ENCODE measurements at regions not wholly inside any gene's neighbourhood (a gene's known extent, or its start where the extent isn't known, plus 50 kb on each side); places are given as distances from the start of the nearest gene placed in this dataset.

DNA sequence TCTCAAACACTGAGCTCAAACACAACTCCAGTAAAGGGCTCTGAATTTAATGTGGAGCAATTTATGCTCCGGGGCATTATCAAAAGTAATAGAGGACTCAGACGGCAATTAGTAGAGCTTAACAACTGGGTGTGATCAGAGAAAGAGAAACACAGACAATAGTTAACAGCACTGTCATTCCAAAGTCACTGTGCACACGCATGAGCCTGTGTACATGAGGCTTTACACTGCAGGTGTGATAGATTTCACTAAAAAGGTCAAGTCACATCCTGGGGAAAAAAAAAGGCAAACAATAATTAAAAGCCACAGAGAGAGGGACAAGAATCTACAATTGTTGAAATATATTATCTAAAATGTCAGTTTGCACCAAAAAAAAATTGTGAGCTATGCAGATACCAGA, 956.5 kb downstream of the CDH18 start:
- Histone ChIP-seq H2AFZ (ENCODE audit: low read length) (no peak overlapping the region), H3K9ac (ENCODE audit: insufficient read depth, low read length) (no peak overlapping the region), H3K79me2 (ENCODE audit: control insufficient read depth, insufficient read depth, low read length) (no peaks in the 10 kb centered on the region), H4K20me1 (ENCODE audit: control insufficient read depth, extremely low read depth, insufficient read depth, low read length) (no peaks in the 10 kb centered on the region), H3K4me1 (ENCODE audit: control insufficient read depth, extremely low read depth, insufficient read depth, low read length) (no peaks in the 10 kb centered on the region), H3K4me3 (replicated peaks in 1 of 4; ENCODE audit: control extremely low read depth in 1 of 4, insufficient read depth in 1 of 4, low read depth in 3 of 4, low read length in 4 of 4) (no peak overlapping the region), H3K9me3 (ENCODE audit: control insufficient read depth, insufficient read depth, low read depth, low read length) (no peaks in the 10 kb centered on the region), H3K36me3 (ENCODE audit: control insufficient read depth, insufficient read depth, low read length) (no peaks in the 10 kb centered on the region), H3K4me2 (ENCODE audit: extremely low read depth, insufficient read depth, low read length) (no peak overlapping the region), H3K27me3 (ENCODE audit: control insufficient read depth, insufficient read depth, low read length) (no peaks in the 10 kb centered on the region), H3K27ac (ENCODE audit: insufficient read depth, low read length) (no peak overlapping the region)
- no peak for TF ChIP-seq EZH2 (IDR thresholded peaks at IDR 0.05; ENCODE audit: low read length, missing control alignments)
- TF ChIP-seq, protein P1, sequence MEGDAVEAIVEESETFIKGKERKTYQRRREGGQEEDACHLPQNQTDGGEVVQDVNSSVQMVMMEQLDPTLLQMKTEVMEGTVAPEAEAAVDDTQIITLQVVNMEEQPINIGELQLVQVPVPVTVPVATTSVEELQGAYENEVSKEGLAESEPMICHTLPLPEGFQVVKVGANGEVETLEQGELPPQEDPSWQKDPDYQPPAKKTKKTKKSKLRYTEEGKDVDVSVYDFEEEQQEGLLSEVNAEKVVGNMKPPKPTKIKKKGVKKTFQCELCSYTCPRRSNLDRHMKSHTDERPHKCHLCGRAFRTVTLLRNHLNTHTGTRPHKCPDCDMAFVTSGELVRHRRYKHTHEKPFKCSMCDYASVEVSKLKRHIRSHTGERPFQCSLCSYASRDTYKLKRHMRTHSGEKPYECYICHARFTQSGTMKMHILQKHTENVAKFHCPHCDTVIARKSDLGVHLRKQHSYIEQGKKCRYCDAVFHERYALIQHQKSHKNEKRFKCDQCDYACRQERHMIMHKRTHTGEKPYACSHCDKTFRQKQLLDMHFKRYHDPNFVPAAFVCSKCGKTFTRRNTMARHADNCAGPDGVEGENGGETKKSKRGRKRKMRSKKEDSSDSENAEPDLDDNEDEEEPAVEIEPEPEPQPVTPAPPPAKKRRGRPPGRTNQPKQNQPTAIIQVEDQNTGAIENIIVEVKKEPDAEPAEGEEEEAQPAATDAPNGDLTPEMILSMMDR (conservative IDR thresholded peaks at IDR 0.05 in 1 of 2, IDR thresholded peaks at IDR 0.05 in 1 of 2; ENCODE audit: low read depth in 1 of 2, low read length in 2 of 2), result no peak
- no peak for DNase-seq (ENCODE audit: low read depth in 2 of 2)

DNA sequence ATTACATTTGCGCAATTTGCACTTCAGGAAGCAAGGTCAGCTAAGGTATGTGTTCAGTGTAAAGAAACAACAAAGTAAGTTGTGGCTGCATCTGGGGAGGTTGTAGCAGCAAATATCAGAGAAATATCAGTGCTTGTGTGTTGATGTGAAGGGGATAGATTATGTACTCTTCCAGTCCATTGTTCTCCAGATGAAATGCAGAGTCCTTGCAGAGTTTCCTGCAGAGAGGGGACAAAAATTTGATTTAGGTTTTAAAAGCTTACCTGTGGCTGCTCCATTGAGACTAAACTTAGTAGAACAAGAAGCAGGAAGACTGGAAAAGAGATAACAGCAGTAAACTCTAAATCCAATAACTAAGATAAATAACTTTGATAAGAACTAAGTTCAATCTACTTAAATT, 952.2 kb downstream of the CDH18 start:
- H3K36me3 ChIP-seq (ENCODE audit: control insufficient read depth, insufficient read depth, low read length), result no peaks in the 10 kb centered on the region
- no peak overlapping the region for H3K9ac ChIP-seq (ENCODE audit: insufficient read depth, low read length)
- no peaks in the 10 kb centered on the region for H3K4me1 ChIP-seq (ENCODE audit: control insufficient read depth, extremely low read depth, insufficient read depth, low read length)
- no peaks in the 10 kb centered on the region for H3K79me2 ChIP-seq (ENCODE audit: control insufficient read depth, insufficient read depth, low read length)
- no peaks in the 10 kb centered on the region for H4K20me1 ChIP-seq (ENCODE audit: control insufficient read depth, extremely low read depth, insufficient read depth, low read length)
- H3K4me2 ChIP-seq (ENCODE audit: extremely low read depth, insufficient read depth, low read length), result no peak overlapping the region
- no peak for DNase-seq (ENCODE audit: low read depth in 2 of 2)
- no peaks in the 10 kb centered on the region for H3K27me3 ChIP-seq (ENCODE audit: control insufficient read depth, insufficient read depth, low read length)
- no peak for TF ChIP-seq EZH2 (IDR thresholded peaks at IDR 0.05; ENCODE audit: low read length, missing control alignments)
- TF ChIP-seq, protein P1 (conservative IDR thresholded peaks at IDR 0.05 in 1 of 2, IDR thresholded peaks at IDR 0.05 in 1 of 2; ENCODE audit: low read depth in 1 of 2, low read length in 2 of 2), result no peak
- no peak overlapping the region for H3K27ac ChIP-seq (ENCODE audit: insufficient read depth, low read length)
- H3K4me3 ChIP-seq (replicated peaks in 1 of 4; ENCODE audit: control extremely low read depth in 1 of 4, insufficient read depth in 1 of 4, low read depth in 3 of 4, low read length in 4 of 4), result no peak overlapping the region
- H3K9me3 ChIP-seq (ENCODE audit: control insufficient read depth, insufficient read depth, low read depth, low read length), result no peaks in the 10 kb centered on the region
- H2AFZ ChIP-seq (ENCODE audit: low read length), result no peak overlapping the region

DNA sequence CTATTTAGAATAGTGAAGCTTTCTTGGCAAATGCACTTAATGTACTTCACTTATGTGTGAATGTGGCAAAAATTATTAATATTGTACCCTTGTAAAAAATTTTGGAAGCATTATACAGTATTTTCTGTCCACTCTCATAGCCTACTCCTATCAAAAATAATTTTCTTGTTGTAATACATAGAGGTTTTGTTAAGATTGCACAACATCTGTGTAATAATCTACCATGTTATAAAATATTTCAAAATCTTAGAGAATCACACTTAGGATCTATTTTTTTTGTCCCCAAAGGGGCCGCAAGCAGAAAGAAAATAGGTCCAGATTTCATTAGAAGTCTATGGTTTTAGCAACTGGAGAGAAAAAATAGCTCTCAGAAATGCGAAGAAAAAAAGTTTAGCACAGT, 945.9 kb downstream of the CDH18 start:
- TF ChIP-seq, protein P1 (conservative IDR thresholded peaks at IDR 0.05 in 1 of 2, IDR thresholded peaks at IDR 0.05 in 1 of 2; ENCODE audit: low read depth in 1 of 2, low read length in 2 of 2), result no peak
- TF ChIP-seq EZH2 (IDR thresholded peaks at IDR 0.05; ENCODE audit: low read length, missing control alignments), result no peak
- Histone ChIP-seq H3K27me3 (ENCODE audit: control insufficient read depth, insufficient read depth, low read length) (no peaks in the 10 kb centered on the region), H2AFZ (ENCODE audit: low read length) (no peak overlapping the region), H3K4me2 (ENCODE audit: extremely low read depth, insufficient read depth, low read length) (no peak overlapping the region), H4K20me1 (ENCODE audit: control insufficient read depth, extremely low read depth, insufficient read depth, low read length) (no peaks in the 10 kb centered on the region), H3K36me3 (ENCODE audit: control insufficient read depth, insufficient read depth, low read length) (no peaks in the 10 kb centered on the region), H3K27ac (ENCODE audit: insufficient read depth, low read length) (no peak overlapping the region), H3K9me3 (ENCODE audit: control insufficient read depth, insufficient read depth, low read depth, low read length) (no peaks in the 10 kb centered on the region), H3K4me3 (replicated peaks in 1 of 4; ENCODE audit: control extremely low read depth in 1 of 4, insufficient read depth in 1 of 4, low read depth in 3 of 4, low read length in 4 of 4) (no peak overlapping the region), H3K9ac (ENCODE audit: insufficient read depth, low read length) (no peak overlapping the region), H3K79me2 (ENCODE audit: control insufficient read depth, insufficient read depth, low read length) (no peaks in the 10 kb centered on the region), H3K4me1 (ENCODE audit: control insufficient read depth, extremely low read depth, insufficient read depth, low read length) (no peaks in the 10 kb centered on the region)
- DNase-seq (ENCODE audit: low read depth in 2 of 2), result no peak
